ENCODE measurements at regions not wholly inside any gene's neighbourhood (a gene's known extent, or its start where the extent isn't known, plus 50 kb on each side); places are given as distances from the start of the nearest gene placed in this dataset.

DNA sequence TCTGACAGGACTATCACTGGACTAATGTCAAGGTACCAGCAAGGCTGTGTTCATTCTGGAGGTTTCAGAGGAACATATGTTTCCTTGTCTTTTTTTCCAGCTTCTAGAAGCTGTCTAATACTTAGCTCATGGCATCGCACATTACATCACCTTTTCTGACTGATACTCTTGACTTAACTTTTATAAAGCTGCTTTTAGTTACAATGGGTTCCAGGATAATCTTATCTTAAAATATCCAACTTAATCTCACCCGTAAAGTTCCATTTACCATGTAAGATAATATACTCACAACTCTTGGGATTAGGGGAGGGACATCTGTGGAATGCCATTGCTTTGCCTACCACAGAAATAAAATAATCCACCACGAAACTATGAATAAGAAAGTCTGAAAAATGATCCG lies 394.2 kb downstream of the CDH19 start:
- Mint-ChIP-seq H3K9me3 (ENCODE audit: unreplicated experiment) (no peaks in the 10 kb centered on the region), H3K27ac (ENCODE audit: low read depth, unreplicated experiment) (no peak overlapping the region), H3K27me3 (ENCODE audit: insufficient read depth, unreplicated experiment) (no peaks in the 10 kb centered on the region), H3K4me1 (ENCODE audit: insufficient read depth, unreplicated experiment) (no peaks in the 10 kb centered on the region), H3K4me3 (ENCODE audit: unreplicated experiment) (no peak overlapping the region), H3K36me3 (ENCODE audit: insufficient read depth, unreplicated experiment) (no peaks in the 10 kb centered on the region)
- TF ChIP-seq CTCF (IDR thresholded peaks at IDR 0.05; ENCODE audit: unreplicated experiment): no peak
- no peak for DNase-seq (ENCODE audit: unreplicated experiment)
- BruUV-seq (replicated peaks): no TSS peak
- CTCF ChIA-PET: interaction anchor here (0.6 to 0.7 kb wide), 3 partner anchors 212 to 540 kb away, joined by 3 read pairs; no protein-coding TSS in a partner anchor
- intact Hi-C loops (cut with micrococcal nuclease): no loop called here
- POLR2A ChIA-PET: no interaction called here

DNA sequence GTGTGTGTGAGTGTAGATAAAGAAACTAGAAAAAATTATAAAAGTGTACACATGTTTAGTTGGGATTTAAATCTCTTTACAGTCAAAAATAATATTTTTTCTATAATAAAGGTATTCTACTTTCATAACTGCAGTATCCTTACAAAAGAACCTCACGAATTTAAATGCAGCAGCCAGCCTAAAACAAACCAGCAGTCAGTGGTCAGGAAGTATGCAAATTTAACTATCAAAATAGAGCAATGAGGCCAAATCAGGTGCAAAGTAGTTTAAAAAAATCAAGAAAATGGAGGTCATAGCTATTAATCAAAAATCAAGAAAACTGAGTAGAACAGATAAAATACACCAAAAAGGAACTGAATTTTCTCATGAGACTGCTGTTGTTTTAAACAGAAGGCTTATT lies 407.1 kb downstream of the CDH19 start:
- ChIA-PET POLR2A (no interaction called here), CTCF (interaction anchor here (0.5 kb wide), 1 partner anchor 9 kb away, joined by 3 read pairs; no protein-coding TSS in a partner anchor)
- no peak overlapping the region for H3K4me3 Mint-ChIP-seq (ENCODE audit: unreplicated experiment)
- no peaks in the 10 kb centered on the region for H3K4me1 Mint-ChIP-seq (ENCODE audit: insufficient read depth, unreplicated experiment)
- H3K27me3 Mint-ChIP-seq (ENCODE audit: insufficient read depth, unreplicated experiment): peaks cover 9% of the 10 kb centered on the region
- no peak for DNase-seq (ENCODE audit: unreplicated experiment)
- BruUV-seq (replicated peaks): no TSS peak
- H3K9me3 Mint-ChIP-seq (ENCODE audit: unreplicated experiment): no peaks in the 10 kb centered on the region
- no peak for TF ChIP-seq CTCF (IDR thresholded peaks at IDR 0.05; ENCODE audit: unreplicated experiment)
- intact Hi-C loops (cut with micrococcal nuclease): no loop called here
- peaks cover 6% of the 10 kb centered on the region for H3K36me3 Mint-ChIP-seq (ENCODE audit: insufficient read depth, unreplicated experiment)
- H3K27ac Mint-ChIP-seq (ENCODE audit: low read depth, unreplicated experiment): no peak overlapping the region

GRCh38 chr18:66193938-66194337 lies 410.0 kb downstream of the CDH19 start:
- DNase-seq (ENCODE audit: unreplicated experiment): no peak
- Mint-ChIP-seq H3K9me3 (ENCODE audit: unreplicated experiment) (no peaks in the 10 kb centered on the region), H3K27ac (ENCODE audit: low read depth, unreplicated experiment) (no peak overlapping the region), H3K4me3 (ENCODE audit: unreplicated experiment) (no peak overlapping the region), H3K36me3 (ENCODE audit: insufficient read depth, unreplicated experiment) (peaks cover 4% of the 10 kb centered on the region), H3K27me3 (ENCODE audit: insufficient read depth, unreplicated experiment) (peaks cover 15% of the 10 kb centered on the region), H3K4me1 (ENCODE audit: insufficient read depth, unreplicated experiment) (no peaks in the 10 kb centered on the region)
- ChIA-PET POLR2A (no interaction called here), CTCF (interaction anchor here (0.6 kb wide), 1 partner anchor 34 kb away, joined by 3 read pairs; no protein-coding TSS in a partner anchor)
- intact Hi-C loops (cut with micrococcal nuclease): no loop called here
- no TSS peak for BruUV-seq (replicated peaks)
- TF ChIP-seq CTCF (IDR thresholded peaks at IDR 0.05; ENCODE audit: unreplicated experiment): no peak

GRCh38 chr18:66193394-66193793 lies 410.5 kb downstream of the CDH19 start:
- no peak for DNase-seq (ENCODE audit: unreplicated experiment)
- BruUV-seq (replicated peaks): no TSS peak
- POLR2A ChIA-PET: no interaction called here
- intact Hi-C loops (cut with micrococcal nuclease): no loop called here
- Mint-ChIP-seq H3K9me3 (ENCODE audit: unreplicated experiment) (no peaks in the 10 kb centered on the region), H3K4me3 (ENCODE audit: unreplicated experiment) (no peak overlapping the region), H3K27ac (ENCODE audit: low read depth, unreplicated experiment) (no peak overlapping the region), H3K36me3 (ENCODE audit: insufficient read depth, unreplicated experiment) (no peaks in the 10 kb centered on the region), H3K4me1 (ENCODE audit: insufficient read depth, unreplicated experiment) (no peaks in the 10 kb centered on the region), H3K27me3 (ENCODE audit: insufficient read depth, unreplicated experiment) (peaks cover 15% of the 10 kb centered on the region)
- TF ChIP-seq CTCF (IDR thresholded peaks at IDR 0.05; ENCODE audit: unreplicated experiment): no peak
- CTCF ChIA-PET: no interaction called here
